HEK293 (cell line): ENCODE measurements at regions not wholly inside any gene's neighbourhood (a gene's known extent, or its start where the extent isn't known, plus 50 kb on each side); places are given as distances from the start of the nearest gene placed in this dataset.
"Not testable (repeated sequence)": the region's sequence is repeated elsewhere in the genome, so short reads cannot be mapped to it uniquely, and the experiment has no call there.

Experiments used
- CTCF ChIP-seq: fragments of 450-650 bp; formaldehyde crosslinking; IDR thresholded peaks from 2 replicates; pipeline ENCODE4 v1.5.1; 2016; ENCODE audit warnings: missing biosample characterization, missing genetic modification characterization
- PRDM1 ChIP-seq: fragments of 450-650 bp; formaldehyde crosslinking; IDR thresholded peaks from 2 replicates; pipeline ENCODE4; 2016; ENCODE audit warnings: missing biosample characterization, missing genetic modification characterization
- SCRT2 ChIP-seq: fragments of 450-650 bp; formaldehyde crosslinking; IDR thresholded peaks from 2 replicates; pipeline ENCODE4 v1.5.1; 2016; ENCODE audit warnings: missing biosample characterization, missing genetic modification characterization
- ZBTB1 ChIP-seq: fragments of 450-650 bp; formaldehyde crosslinking; IDR thresholded peaks from 2 replicates; pipeline ENCODE4 v1.5.1; 2016; ENCODE audit warnings: missing biosample characterization, missing genetic modification characterization
- ZNF677 ChIP-seq: fragments of 450-650 bp; IDR thresholded peaks from 2 replicates; pipeline ENCODE4 v1.5.0; 2018; ENCODE audit warnings: missing biosample characterization, mild to moderate bottlenecking, missing genetic modification characterization, moderate library complexity
- ZNF792 ChIP-seq: fragments of 450-650 bp; formaldehyde crosslinking; IDR thresholded peaks from 2 replicates; pipeline ENCODE4 v1.5.1; 2016; ENCODE audit warnings: missing biosample characterization, missing genetic modification characterization
- ZNF837 ChIP-seq: fragments of 450-650 bp; formaldehyde crosslinking; IDR thresholded peaks from 2 replicates; pipeline ENCODE4 v1.5.1; 2016; ENCODE audit warnings: missing biosample characterization, missing genetic modification characterization
- TF ChIP-seq, protein P1 (sequence below): fragments of 450-650 bp; IDR thresholded peaks from 2 replicates; pipeline ENCODE4 v1.5.1; 2018; ENCODE audit warnings: missing biosample characterization, missing genetic modification characterization

- TF ChIP-seq CTCF; PRDM1 (tag by site-specific recombination); ZBTB1; ZNF792 (tag by site-specific recombination); ZNF677 (tag by site-specific recombination); SCRT2 (tag by site-specific recombination); ZNF837 (tag by site-specific recombination): not testable (repeated sequence)
- TF ChIP-seq, protein P1, sequence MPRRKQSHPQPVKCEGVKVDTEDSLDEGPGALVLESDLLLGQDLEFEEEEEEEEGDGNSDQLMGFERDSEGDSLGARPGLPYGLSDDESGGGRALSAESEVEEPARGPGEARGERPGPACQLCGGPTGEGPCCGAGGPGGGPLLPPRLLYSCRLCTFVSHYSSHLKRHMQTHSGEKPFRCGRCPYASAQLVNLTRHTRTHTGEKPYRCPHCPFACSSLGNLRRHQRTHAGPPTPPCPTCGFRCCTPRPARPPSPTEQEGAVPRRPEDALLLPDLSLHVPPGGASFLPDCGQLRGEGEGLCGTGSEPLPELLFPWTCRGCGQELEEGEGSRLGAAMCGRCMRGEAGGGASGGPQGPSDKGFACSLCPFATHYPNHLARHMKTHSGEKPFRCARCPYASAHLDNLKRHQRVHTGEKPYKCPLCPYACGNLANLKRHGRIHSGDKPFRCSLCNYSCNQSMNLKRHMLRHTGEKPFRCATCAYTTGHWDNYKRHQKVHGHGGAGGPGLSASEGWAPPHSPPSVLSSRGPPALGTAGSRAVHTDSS (tag by site-specific recombination), result not testable (repeated sequence)
Measured at GRCh38 chr20:18876394-18876793, 62.8 kb downstream of the SCP2D1 start.
